ENCODE measurements at regions not wholly inside any gene's neighbourhood (a gene's known extent, or its start where the extent isn't known, plus 50 kb on each side); places are given as distances from the start of the nearest gene placed in this dataset.

- TF ChIP-seq, protein P1, sequence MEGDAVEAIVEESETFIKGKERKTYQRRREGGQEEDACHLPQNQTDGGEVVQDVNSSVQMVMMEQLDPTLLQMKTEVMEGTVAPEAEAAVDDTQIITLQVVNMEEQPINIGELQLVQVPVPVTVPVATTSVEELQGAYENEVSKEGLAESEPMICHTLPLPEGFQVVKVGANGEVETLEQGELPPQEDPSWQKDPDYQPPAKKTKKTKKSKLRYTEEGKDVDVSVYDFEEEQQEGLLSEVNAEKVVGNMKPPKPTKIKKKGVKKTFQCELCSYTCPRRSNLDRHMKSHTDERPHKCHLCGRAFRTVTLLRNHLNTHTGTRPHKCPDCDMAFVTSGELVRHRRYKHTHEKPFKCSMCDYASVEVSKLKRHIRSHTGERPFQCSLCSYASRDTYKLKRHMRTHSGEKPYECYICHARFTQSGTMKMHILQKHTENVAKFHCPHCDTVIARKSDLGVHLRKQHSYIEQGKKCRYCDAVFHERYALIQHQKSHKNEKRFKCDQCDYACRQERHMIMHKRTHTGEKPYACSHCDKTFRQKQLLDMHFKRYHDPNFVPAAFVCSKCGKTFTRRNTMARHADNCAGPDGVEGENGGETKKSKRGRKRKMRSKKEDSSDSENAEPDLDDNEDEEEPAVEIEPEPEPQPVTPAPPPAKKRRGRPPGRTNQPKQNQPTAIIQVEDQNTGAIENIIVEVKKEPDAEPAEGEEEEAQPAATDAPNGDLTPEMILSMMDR (IDR thresholded peaks at IDR 0.05): no peak
- TF ChIP-seq POLR2A (IDR thresholded peaks at IDR 0.05): no peak
These were observed 62.4 kb upstream of the TWIST2 start for GRCh38 chr2:238785528-238785860.

Measured in uterus (tissue), 2 donors.